GM18861 (cell line): ENCODE measurements at regions not wholly inside any gene's neighbourhood (a gene's known extent, or its start where the extent isn't known, plus 50 kb on each side); places are given as distances from the start of the nearest gene placed in this dataset.

Source experiments
- ATAC-seq: cut with Tn5 transposase; IDR thresholded peaks from one replicate; pipeline ENCODE4 v1.9.1; 2021; ENCODE audit not compliant: unreplicated experiment

GRCh38 chr13:106789911-106790310 lies 222.0 kb upstream of the ARGLU1 start:
- ATAC-seq, result no peak

- ATAC-seq, result no peak
These were observed 218.1 kb upstream of the ARGLU1 start for GRCh38 chr13:106786006-106786563.

GRCh38 chr13:106774621-106775020 lies 206.7 kb upstream of the ARGLU1 start:
- no peak for ATAC-seq

- no peak for ATAC-seq
These were observed 204.2 kb upstream of the ARGLU1 start for GRCh38 chr13:106772006-106772601.

- no peak for ATAC-seq
These were observed 201.1 kb upstream of the ARGLU1 start for GRCh38 chr13:106768991-106769390.

- ATAC-seq, result no peak
These were observed 194.8 kb upstream of the ARGLU1 start for GRCh38 chr13:106762708-106763107.

- ATAC-seq, result no peak
These were observed 188.5 kb upstream of the ARGLU1 start for GRCh38 chr13:106756446-106756845.

- no peak for ATAC-seq
These were observed 187.6 kb upstream of the ARGLU1 start for GRCh38 chr13:106755542-106755941.

- ATAC-seq, result no peak
These were observed 185.3 kb upstream of the ARGLU1 start for GRCh38 chr13:106753251-106753650.

GRCh38 chr13:106752584-106753170 lies 184.7 kb upstream of the ARGLU1 start:
- no peak for ATAC-seq

- no peak for ATAC-seq
These were observed 180.8 kb upstream of the ARGLU1 start for GRCh38 chr13:106748785-106749184.

GRCh38 chr13:106744516-106744915 lies 176.6 kb upstream of the ARGLU1 start:
- ATAC-seq, result no peak

GRCh38 chr13:106738186-106738678 lies 170.3 kb upstream of the ARGLU1 start:
- no peak for ATAC-seq

- ATAC-seq, result no peak
These were observed 169.0 kb upstream of the ARGLU1 start for GRCh38 chr13:106736941-106737340.

GRCh38 chr13:106734198-106734597 lies 166.3 kb upstream of the ARGLU1 start:
- no peak for ATAC-seq

GRCh38 chr13:106723036-106723435 lies 155.1 kb upstream of the ARGLU1 start:
- ATAC-seq, result no peak

GRCh38 chr13:106722620-106723019 lies 154.7 kb upstream of the ARGLU1 start:
- ATAC-seq, result no peak

- ATAC-seq, result no peak
These were observed 153.7 kb upstream of the ARGLU1 start for GRCh38 chr13:106721599-106721998.

GRCh38 chr13:106714271-106714982 lies 146.5 kb upstream of the ARGLU1 start:
- no peak for ATAC-seq

- ATAC-seq, result no peak
These were observed 144.4 kb upstream of the ARGLU1 start for GRCh38 chr13:106712381-106712780.

GRCh38 chr13:106710266-106710665 lies 142.3 kb upstream of the ARGLU1 start:
- no peak for ATAC-seq

GRCh38 chr13:106709522-106709921 lies 141.6 kb upstream of the ARGLU1 start:
- ATAC-seq, result no peak
